CD4-positive, alpha-beta memory T cell (primary cell): ENCODE measurements at regions not wholly inside any gene's neighbourhood (a gene's known extent, or its start where the extent isn't known, plus 50 kb on each side); places are given as distances from the start of the nearest gene placed in this dataset.

Experiments
- CTCF ChIA-PET: fragments of 350-600 bp; sonication (Branson Sonifier 250); formaldehyde crosslinking; loops from one replicate; lab custom pipeline; 2021; ENCODE audit warnings: inconsistent platforms; ENCODE audit not compliant: partially characterized antibody; lab: Charles Lee
- POLR2A ChIA-PET: fragments of 350-600 bp; sonication (Branson Sonifier 250); formaldehyde crosslinking; loops from one replicate; lab custom pipeline; 2021; ENCODE audit not compliant: partially characterized antibody; lab: Charles Lee
- DNase-seq, 5 donors: peaks; one replicate each; pipeline versions ENCODE4 v3.0.0 to v3.0.0-alpha.2; 2020 to 2022; ENCODE audit warnings: mixed read lengths in 1 of 5
- H3K27ac ChIP-seq: one replicate; pipeline ENCODE4 v1.7.0; 2013; ENCODE audit warnings: low read depth, low read length
- H3K27me3 ChIP-seq: 2 replicates; pipeline ENCODE4 v1.7.0; 2013; ENCODE audit warnings: mild to moderate bottlenecking, low read length, moderate library complexity; ENCODE audit not compliant: insufficient read depth
- H3K36me3 ChIP-seq: 2 replicates; pipeline ENCODE4 v1.7.0; 2013; ENCODE audit warnings: mild to moderate bottlenecking, low read length, moderate library complexity; ENCODE audit not compliant: insufficient read depth
- H3K4me1 ChIP-seq: 2 replicates; pipeline ENCODE4 v1.7.0; 2013; ENCODE audit warnings: mild to moderate bottlenecking, low read length, moderate library complexity; ENCODE audit not compliant: insufficient read depth
- H3K4me3 ChIP-seq, 2 donors: one replicate each; pipeline ENCODE4 v1.7.0; 2013; ENCODE audit warnings: low read length in 2 of 2, mild to moderate bottlenecking in 1 of 2
- H3K9me3 ChIP-seq, 2 donors: one replicate each; pipeline ENCODE4 v1.7.0; 2013; ENCODE audit warnings: low read length in 2 of 2, control low read depth in 1 of 2; ENCODE audit not compliant: control insufficient read depth in 1 of 2
- H3K27ac Mint-ChIP-seq, 7 donors: one replicate each; pipeline ENCODE4 v1.8.0; 2020 to 2021; ENCODE audit warnings: mixed read lengths in 7 of 7, mild to moderate bottlenecking in 6 of 7, inconsistent platforms in 3 of 7, moderate library complexity in 3 of 7
- H3K27me3 Mint-ChIP-seq, 2 donors: one replicate each; pipeline ENCODE4 v1.8.0; 2020 to 2021; ENCODE audit warnings: mixed read lengths in 2 of 2
- H3K36me3 Mint-ChIP-seq, 2 donors: one replicate each; pipeline ENCODE4 v1.8.0; 2020 to 2021; ENCODE audit warnings: mixed read lengths in 2 of 2, inconsistent platforms in 1 of 2, mild to moderate bottlenecking in 1 of 2
- H3K4me1 Mint-ChIP-seq, 4 donors: one replicate each; pipeline ENCODE4 v1.8.0; 2020 to 2021; ENCODE audit warnings: mixed read lengths in 4 of 4, mild to moderate bottlenecking in 1 of 4
- H3K4me3 Mint-ChIP-seq, 8 donors: one replicate each; pipeline ENCODE4 v1.8.0; 2020 to 2021; ENCODE audit warnings: mixed read lengths in 8 of 8, mild to moderate bottlenecking in 7 of 8, moderate library complexity in 6 of 8, inconsistent platforms in 3 of 8
- H3K9me3 Mint-ChIP-seq, 8 donors: one replicate each; pipeline ENCODE4 v1.8.0; 2020 to 2021; ENCODE audit warnings: mixed read lengths in 8 of 8, mild to moderate bottlenecking in 5 of 8, inconsistent platforms in 3 of 8, moderate library complexity in 1 of 8
- intact Hi-C: fragments of 100-400 bp; cut with micrococcal nuclease; formaldehyde crosslinking; loops from one replicate; pipeline ENCODE4 v1.15.1; 2023

DNA sequence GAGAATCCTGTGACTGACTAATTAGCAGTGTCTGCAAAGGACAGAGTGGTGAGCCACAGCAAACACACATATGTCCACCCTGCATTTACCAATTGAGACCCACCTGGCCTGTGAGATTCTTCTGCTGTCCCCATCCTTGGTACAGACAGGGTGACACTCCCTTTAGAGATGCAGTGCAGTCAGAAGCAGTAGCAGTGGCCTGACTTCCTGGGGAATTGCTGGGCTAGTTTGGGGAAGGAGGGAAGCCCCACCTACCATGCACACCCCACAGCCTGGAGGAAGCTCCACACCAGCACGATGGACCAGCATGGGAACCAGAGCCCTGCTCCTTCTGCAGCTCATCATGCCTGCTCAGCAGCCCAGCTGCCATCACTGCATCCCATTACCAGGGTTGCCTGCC, 924.9 kb upstream of the ZNF722 start:
- peaks cover 3 to 5% of the 10 kb centered on the region in 2 donors for H3K36me3 Mint-ChIP-seq
- no peak for DNase-seq
- Histone ChIP-seq H3K27ac (no peak overlapping the region), H3K4me1 (no peaks in the 10 kb centered on the region), H3K36me3 (no peaks in the 10 kb centered on the region), H3K4me3 (no peak overlapping the region), H3K27me3 (no peaks in the 10 kb centered on the region), H3K9me3 (no peaks in the 10 kb centered on the region)
- CTCF ChIA-PET = no interaction called here
- no peak overlapping the region for H3K27ac Mint-ChIP-seq
- no peak overlapping the region for H3K4me3 Mint-ChIP-seq
- peaks cover 0 to 2% (median 0%) of the 10 kb centered on the region in 4 donors for H3K4me1 Mint-ChIP-seq
- H3K27me3 Mint-ChIP-seq = no peaks in the 10 kb centered on the region
- intact Hi-C loops = no loop called here
- H3K9me3 Mint-ChIP-seq = peaks cover 0 to 76% (median 35%) of the 10 kb centered on the region in 8 donors
- POLR2A ChIA-PET = no interaction called here

DNA sequence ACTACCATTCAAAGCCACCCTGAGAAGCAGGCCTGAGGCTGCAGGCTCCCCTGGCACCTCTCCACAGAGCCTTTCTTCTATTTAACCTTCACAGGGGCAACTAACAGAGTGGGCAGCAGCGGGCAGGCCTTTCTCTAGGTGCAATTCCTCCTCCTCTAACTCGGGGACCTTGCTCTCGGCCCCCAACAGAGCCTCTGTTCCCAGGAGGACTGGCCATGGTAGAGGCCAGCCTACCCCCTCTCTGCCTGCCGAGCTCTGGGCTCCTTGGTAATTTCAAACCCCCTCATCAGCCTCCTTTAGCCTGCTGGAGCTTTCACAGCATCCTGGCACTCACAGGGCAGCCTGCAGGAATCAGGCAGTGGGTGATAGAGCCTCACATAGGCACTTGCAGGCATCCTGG, 920.8 kb upstream of the ZNF722 start:
- Mint-ChIP-seq H3K4me1 (no peaks in the 10 kb centered on the region), H3K27ac (no peak overlapping the region), H3K27me3 (no peaks in the 10 kb centered on the region), H3K4me3 (no peak overlapping the region), H3K36me3 (peaks cover 3 to 4% of the 10 kb centered on the region in 2 donors), H3K9me3 (peaks cover 0 to 82% (median 32%) of the 10 kb centered on the region in 8 donors)
- H3K9me3 ChIP-seq = peaks cover 0 to 3% of the 10 kb centered on the region in 2 donors
- no peaks in the 10 kb centered on the region for H3K36me3 ChIP-seq
- POLR2A ChIA-PET = no interaction called here
- H3K27ac ChIP-seq = no peak overlapping the region
- intact Hi-C loops = no loop called here
- no peak overlapping the region for H3K4me3 ChIP-seq
- DNase-seq = no peak
- CTCF ChIA-PET = no interaction called here
- H3K27me3 ChIP-seq = no peaks in the 10 kb centered on the region
- H3K4me1 ChIP-seq = no peaks in the 10 kb centered on the region

DNA sequence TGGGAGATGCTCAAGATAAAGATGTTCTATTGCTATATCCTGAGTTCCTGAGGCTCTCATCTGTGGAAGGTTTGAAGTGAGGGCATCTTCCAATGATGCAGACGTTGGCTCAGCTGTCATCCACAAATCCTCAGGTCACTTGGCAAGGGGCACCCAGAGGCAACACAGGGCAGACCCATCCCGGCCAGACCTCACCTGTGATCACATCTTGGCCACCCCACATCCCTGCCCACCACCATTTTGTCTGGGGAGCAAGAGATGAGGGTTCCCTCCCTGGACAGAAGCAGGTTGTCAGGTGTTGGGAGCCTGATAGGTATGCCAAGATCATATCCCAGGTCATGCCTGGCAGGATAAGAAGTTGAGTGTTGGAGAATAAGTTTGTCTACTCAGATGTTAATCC, 918.2 kb upstream of the ZNF722 start:
- no peak overlapping the region for H3K4me3 Mint-ChIP-seq
- intact Hi-C loops = no loop called here
- Histone ChIP-seq H3K27me3 (no peaks in the 10 kb centered on the region), H3K27ac (no peak overlapping the region), H3K4me1 (no peaks in the 10 kb centered on the region), H3K9me3 (peaks cover 0 to 3% of the 10 kb centered on the region in 2 donors), H3K36me3 (no peaks in the 10 kb centered on the region), H3K4me3 (no peak overlapping the region)
- no peak for DNase-seq
- H3K36me3 Mint-ChIP-seq = peaks cover 0 to 2% of the 10 kb centered on the region in 2 donors
- no peaks in the 10 kb centered on the region for H3K4me1 Mint-ChIP-seq
- ChIA-PET POLR2A (no interaction called here), CTCF (no interaction called here)
- H3K27me3 Mint-ChIP-seq = no peaks in the 10 kb centered on the region
- H3K9me3 Mint-ChIP-seq = peaks cover 0 to 79% (median 35%) of the 10 kb centered on the region in 8 donors
- no peak overlapping the region for H3K27ac Mint-ChIP-seq

DNA sequence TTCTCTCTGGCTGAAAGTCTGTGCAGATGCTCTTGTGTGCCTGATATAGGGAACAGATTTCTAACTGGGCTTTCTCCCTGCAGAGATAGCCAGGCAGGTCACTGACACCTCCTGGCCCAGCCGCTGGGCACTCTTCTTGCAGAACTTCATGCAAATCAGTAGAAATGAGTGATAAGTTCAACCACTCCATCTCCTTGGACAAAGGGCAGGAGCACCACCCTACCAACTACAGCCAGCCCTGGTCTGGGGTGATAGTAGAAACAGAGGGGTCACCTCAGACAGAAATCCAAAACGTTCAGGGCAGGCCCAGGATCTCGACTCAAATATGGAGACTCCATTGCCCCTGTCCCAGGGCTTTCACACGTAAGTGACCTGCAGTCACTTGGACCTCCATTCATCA, 917.8 kb upstream of the ZNF722 start:
- peaks cover 0 to 79% (median 33%) of the 10 kb centered on the region in 8 donors for H3K9me3 Mint-ChIP-seq
- POLR2A ChIA-PET = no interaction called here
- H3K4me1 ChIP-seq = no peaks in the 10 kb centered on the region
- intact Hi-C loops = no loop called here
- H3K27ac ChIP-seq = no peak overlapping the region
- H3K9me3 ChIP-seq = peaks cover 0 to 3% of the 10 kb centered on the region in 2 donors
- no peak for DNase-seq
- H3K4me3 Mint-ChIP-seq = no peak overlapping the region
- H3K36me3 ChIP-seq = no peaks in the 10 kb centered on the region
- no peak overlapping the region for H3K4me3 ChIP-seq
- CTCF ChIA-PET = no interaction called here
- peak overlapping the region in 1 of 7 donors; percentile 69 for H3K27ac Mint-ChIP-seq
- no peaks in the 10 kb centered on the region for H3K4me1 Mint-ChIP-seq
- H3K27me3 ChIP-seq = no peaks in the 10 kb centered on the region
- H3K27me3 Mint-ChIP-seq = no peaks in the 10 kb centered on the region
- peaks cover 0 to 2% of the 10 kb centered on the region in 2 donors for H3K36me3 Mint-ChIP-seq

DNA sequence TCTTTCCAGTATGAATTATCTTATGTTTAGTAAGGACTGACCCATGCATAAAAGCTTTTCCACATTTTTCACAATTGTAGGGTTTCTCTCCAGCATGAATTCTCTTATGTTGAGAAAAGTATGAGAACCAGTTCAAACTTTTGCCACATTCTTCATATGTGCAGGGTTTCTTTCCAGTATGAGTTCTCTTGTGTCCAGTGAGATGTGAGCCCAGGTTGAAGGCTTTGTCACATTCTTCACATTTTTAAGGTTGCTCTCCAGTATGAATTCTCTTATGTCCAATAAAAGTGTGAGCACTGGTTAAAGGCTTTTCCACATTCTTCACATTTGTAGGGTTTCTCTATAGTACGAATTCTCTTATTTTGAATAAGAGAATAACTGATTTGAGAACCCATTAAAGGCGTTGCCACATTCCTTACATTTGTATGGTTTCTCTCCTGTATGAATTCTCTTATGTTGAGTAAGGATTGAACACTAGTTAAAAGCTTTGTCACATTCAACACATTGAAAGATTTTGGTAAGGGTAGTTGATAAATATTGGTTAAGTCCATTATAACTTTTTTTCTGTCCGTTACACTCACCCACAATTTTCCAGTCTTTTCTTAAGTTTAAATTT, 911.0 kb upstream of the ZNF722 start:
- Histone ChIP-seq H3K9me3 (peaks cover 0 to 7% of the 10 kb centered on the region in 2 donors), H3K36me3 (no peaks in the 10 kb centered on the region), H3K27ac (no peak overlapping the region), H3K4me1 (no peaks in the 10 kb centered on the region), H3K27me3 (no peaks in the 10 kb centered on the region), H3K4me3 (no peak overlapping the region)
- intact Hi-C loops = no loop called here
- ChIA-PET CTCF (no interaction called here), POLR2A (no interaction called here)
- peaks cover 0 to 82% (median 63%) of the 10 kb centered on the region in 8 donors for H3K9me3 Mint-ChIP-seq
- H3K36me3 Mint-ChIP-seq = peaks cover 1 to 5% of the 10 kb centered on the region in 2 donors
- no peaks in the 10 kb centered on the region for H3K4me1 Mint-ChIP-seq
- no peaks in the 10 kb centered on the region for H3K27me3 Mint-ChIP-seq
- H3K27ac Mint-ChIP-seq = no peak overlapping the region
- no peak overlapping the region for H3K4me3 Mint-ChIP-seq
- no peak for DNase-seq

DNA sequence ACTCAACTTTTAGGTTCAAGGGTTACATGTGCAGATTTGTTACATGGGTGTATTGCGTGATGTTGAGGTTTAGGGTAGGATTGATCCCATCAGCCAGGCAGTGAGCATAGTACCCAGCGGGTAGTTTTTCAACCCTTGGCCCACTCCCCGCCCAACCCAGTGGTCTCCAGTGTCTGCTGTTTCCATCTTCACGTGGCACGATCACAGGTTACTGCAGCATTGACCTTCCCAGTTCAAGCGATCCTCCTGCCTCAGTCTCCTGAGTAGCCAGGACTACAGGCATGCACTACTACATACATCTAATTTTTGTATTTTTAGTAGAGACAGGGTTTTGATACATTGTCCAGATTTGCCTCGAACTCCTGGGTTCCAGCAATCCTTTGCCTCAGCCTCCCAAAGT, 905.7 kb upstream of the ZNF722 start:
- Histone ChIP-seq H3K27me3 (no peaks in the 10 kb centered on the region), H3K4me3 (no peak overlapping the region), H3K9me3 (peaks cover 0 to 3% of the 10 kb centered on the region in 2 donors), H3K36me3 (no peaks in the 10 kb centered on the region), H3K27ac (no peak overlapping the region), H3K4me1 (no peaks in the 10 kb centered on the region)
- H3K9me3 Mint-ChIP-seq = peaks cover 0 to 58% (median 40%) of the 10 kb centered on the region in 8 donors
- no peak overlapping the region for H3K4me3 Mint-ChIP-seq
- H3K27me3 Mint-ChIP-seq = no peaks in the 10 kb centered on the region
- H3K4me1 Mint-ChIP-seq = no peaks in the 10 kb centered on the region
- peaks cover 0 to 5% of the 10 kb centered on the region in 2 donors for H3K36me3 Mint-ChIP-seq
- intact Hi-C loops = no loop called here
- POLR2A ChIA-PET = no interaction called here
- no peak overlapping the region for H3K27ac Mint-ChIP-seq
- DNase-seq = no peak
- CTCF ChIA-PET = no interaction called here

DNA sequence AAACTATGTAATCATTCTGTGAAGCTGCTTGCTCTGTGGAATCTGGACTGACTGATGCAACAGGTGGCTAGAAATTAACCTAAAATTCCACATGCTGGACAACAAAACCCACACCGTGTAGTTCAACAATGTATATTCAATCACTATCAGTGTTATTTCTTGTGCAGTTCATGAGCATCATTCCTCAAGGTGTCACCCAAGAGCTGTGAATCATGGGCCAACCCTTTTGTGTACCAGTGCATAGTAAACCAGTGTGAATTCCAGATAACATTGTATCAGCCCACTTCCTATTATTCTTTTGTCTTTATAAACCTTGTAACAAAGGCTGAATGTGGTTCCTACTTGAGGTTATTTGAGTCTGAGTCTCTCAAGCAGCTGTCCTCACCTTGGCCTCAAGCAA, 905.2 kb upstream of the ZNF722 start:
- peaks cover 0 to 3% of the 10 kb centered on the region in 2 donors for H3K9me3 ChIP-seq
- H3K36me3 ChIP-seq = no peaks in the 10 kb centered on the region
- Mint-ChIP-seq H3K27me3 (no peaks in the 10 kb centered on the region), H3K9me3 (peaks cover 0 to 53% (median 35%) of the 10 kb centered on the region in 8 donors), H3K36me3 (peaks cover 0 to 5% of the 10 kb centered on the region in 2 donors), H3K27ac (no peak overlapping the region), H3K4me1 (no peaks in the 10 kb centered on the region), H3K4me3 (no peak overlapping the region)
- no peak overlapping the region for H3K27ac ChIP-seq
- intact Hi-C loops = no loop called here
- ChIA-PET CTCF (no interaction called here), POLR2A (no interaction called here)
- no peaks in the 10 kb centered on the region for H3K27me3 ChIP-seq
- H3K4me3 ChIP-seq = no peak overlapping the region
- no peak for DNase-seq
- no peaks in the 10 kb centered on the region for H3K4me1 ChIP-seq
